ENCODE measurements at regions not wholly inside any gene's neighbourhood (a gene's known extent, or its start where the extent isn't known, plus 50 kb on each side); places are given as distances from the start of the nearest gene placed in this dataset.

DNA sequence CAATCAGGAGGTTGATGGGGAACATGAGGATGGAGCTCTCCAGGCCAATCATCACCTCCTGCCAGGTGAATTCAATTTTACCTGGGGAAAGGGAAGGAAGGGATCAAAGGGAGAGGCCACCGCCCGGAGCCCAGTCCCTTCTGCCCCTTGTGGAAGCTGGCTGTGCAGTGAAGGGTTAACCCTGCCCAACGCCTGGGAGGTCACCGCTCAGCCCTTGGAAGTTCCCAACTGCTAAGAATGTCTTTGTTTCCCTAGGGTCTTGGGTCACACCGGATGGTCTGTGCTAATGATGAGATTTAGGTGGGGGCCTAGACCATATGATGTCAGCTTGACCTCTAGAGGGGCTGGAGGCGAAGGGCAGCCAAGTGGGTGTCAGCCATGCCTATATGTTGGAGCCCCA lies 52.1 kb upstream of the GCSH start:
- no peak for FAIRE-seq
- no peak for DNase-seq (ENCODE audit: low spot score in 2 of 2)
